ENCODE measurements at regions not wholly inside any gene's neighbourhood (a gene's known extent, or its start where the extent isn't known, plus 50 kb on each side); places are given as distances from the start of the nearest gene placed in this dataset.

GRCh38 chr1:57925226-57925625 is 501.4 kb upstream of the DAB1 start:
- no peak overlapping the region for H3K4me3 ChIP-seq (ENCODE audit: low read depth, low read length)
- no peaks in the 10 kb centered on the region for H3K27me3 ChIP-seq (ENCODE audit: control insufficient read depth, insufficient read depth, low read length)

GRCh38 chr1:57922130-57922529 is 498.3 kb upstream of the DAB1 start:
- H3K4me2 ChIP-seq (ENCODE audit: low read length) = no peak overlapping the region

More at GRCh38 chr1:57925226-57925625, 501.4 kb upstream of the DAB1 start:
- TF ChIP-seq CTCF (IDR thresholded peaks at IDR 0.05) = no peak
- Histone ChIP-seq H2AFZ (no peak overlapping the region), H3K9me3 (ENCODE audit: control insufficient read depth, low read length) (no peaks in the 10 kb centered on the region), H3K36me3 (ENCODE audit: control insufficient read depth, insufficient read depth, low read length) (no peaks in the 10 kb centered on the region), H3K9ac (no peak overlapping the region), H3K4me2 (ENCODE audit: low read length) (no peak overlapping the region), H3K4me1 (no peaks in the 10 kb centered on the region), H3K79me2 (no peaks in the 10 kb centered on the region), H3K27ac (no peak overlapping the region)

GRCh38 chr1:57916041-57916440 is 492.2 kb upstream of the DAB1 start:
- no peak overlapping the region for H3K27ac ChIP-seq
- no peak for TF ChIP-seq CTCF (IDR thresholded peaks at IDR 0.05)
- H3K9ac ChIP-seq = no peak overlapping the region
- no peaks in the 10 kb centered on the region for H3K27me3 ChIP-seq (ENCODE audit: control insufficient read depth, insufficient read depth, low read length)
- H3K9me3 ChIP-seq (ENCODE audit: control insufficient read depth, low read length) = no peaks in the 10 kb centered on the region
- no peaks in the 10 kb centered on the region for H3K79me2 ChIP-seq
- H2AFZ ChIP-seq = no peak overlapping the region
- no peak overlapping the region for H3K4me3 ChIP-seq (ENCODE audit: low read depth, low read length)
- H3K36me3 ChIP-seq (ENCODE audit: control insufficient read depth, insufficient read depth, low read length) = no peaks in the 10 kb centered on the region
- H3K4me1 ChIP-seq = no peaks in the 10 kb centered on the region
- no peak overlapping the region for H3K4me2 ChIP-seq (ENCODE audit: low read length)

More at GRCh38 chr1:57922130-57922529, 498.3 kb upstream of the DAB1 start:
- H3K9ac ChIP-seq = no peak overlapping the region
- no peak overlapping the region for H3K27ac ChIP-seq
- H3K36me3 ChIP-seq (ENCODE audit: control insufficient read depth, insufficient read depth, low read length) = no peaks in the 10 kb centered on the region
- no peaks in the 10 kb centered on the region for H3K27me3 ChIP-seq (ENCODE audit: control insufficient read depth, insufficient read depth, low read length)
- H3K4me3 ChIP-seq (ENCODE audit: low read depth, low read length) = no peak overlapping the region
- no peak overlapping the region for H2AFZ ChIP-seq
- no peaks in the 10 kb centered on the region for H3K79me2 ChIP-seq
- no peak for TF ChIP-seq CTCF (IDR thresholded peaks at IDR 0.05)
- H3K9me3 ChIP-seq (ENCODE audit: control insufficient read depth, low read length) = no peaks in the 10 kb centered on the region
- no peaks in the 10 kb centered on the region for H3K4me1 ChIP-seq

GRCh38 chr1:57911427-57911826 is 487.6 kb upstream of the DAB1 start:
- Histone ChIP-seq H3K36me3 (ENCODE audit: control insufficient read depth, insufficient read depth, low read length) (no peaks in the 10 kb centered on the region), H3K9me3 (ENCODE audit: control insufficient read depth, low read length) (no peaks in the 10 kb centered on the region), H2AFZ (no peak overlapping the region), H3K4me2 (ENCODE audit: low read length) (no peak overlapping the region), H3K4me1 (no peaks in the 10 kb centered on the region), H3K27ac (no peak overlapping the region), H3K27me3 (ENCODE audit: control insufficient read depth, insufficient read depth, low read length) (no peaks in the 10 kb centered on the region), H3K4me3 (ENCODE audit: low read depth, low read length) (no peak overlapping the region), H3K9ac (no peak overlapping the region), H3K79me2 (no peaks in the 10 kb centered on the region)
- no peak for TF ChIP-seq CTCF (IDR thresholded peaks at IDR 0.05)

- no peak for TF ChIP-seq CTCF (IDR thresholded peaks at IDR 0.05)
- H3K4me2 ChIP-seq (ENCODE audit: low read length) = no peak overlapping the region
- no peaks in the 10 kb centered on the region for H3K4me1 ChIP-seq
- no peak overlapping the region for H3K9ac ChIP-seq
- no peak overlapping the region for H3K4me3 ChIP-seq (ENCODE audit: low read depth, low read length)
- no peaks in the 10 kb centered on the region for H3K27me3 ChIP-seq (ENCODE audit: control insufficient read depth, insufficient read depth, low read length)
- no peak overlapping the region for H2AFZ ChIP-seq
- no peaks in the 10 kb centered on the region for H3K9me3 ChIP-seq (ENCODE audit: control insufficient read depth, low read length)
- H3K79me2 ChIP-seq = no peaks in the 10 kb centered on the region
- no peak overlapping the region for H3K27ac ChIP-seq
- H3K36me3 ChIP-seq (ENCODE audit: control insufficient read depth, insufficient read depth, low read length) = no peaks in the 10 kb centered on the region
Observed at GRCh38 chr1:57910782-57911181, 486.9 kb upstream of the DAB1 start.

Data from parathyroid adenoma (tissue), 2 donors.